Cardiac fibroblast (primary cell): ENCODE measurements at regions not wholly inside any gene's neighbourhood (a gene's known extent, or its start where the extent isn't known, plus 50 kb on each side); places are given as distances from the start of the nearest gene placed in this dataset.

Source experiments
- DNase-seq, 2 donors: peaks; one replicate each; pipeline versions ENCODE4 v3.0.0 to v3.0.0-alpha.2; 2010; ENCODE audit warnings: low read depth in 2 of 2
- H3K4me3 ChIP-seq, 2 donors: replicated peaks in 1 of 2; 1 replicate in 1 of 2; 2 replicates in 1 of 2; pipeline ENCODE4 v1.5.1; 2011; ENCODE audit warnings: low read depth in 2 of 2, low read length in 2 of 2, mild to moderate bottlenecking in 2 of 2, moderate library complexity in 1 of 2
- CTCF ChIP-seq: IDR thresholded peaks from one replicate; pipeline ENCODE4 v1.5.1; 2011; ENCODE audit warnings: low read depth, mild to moderate bottlenecking, low read length, inconsistent platforms

- no peak for TF ChIP-seq CTCF
- DNase-seq: peak in 1 of 2 donors; percentile 25
- H3K4me3 ChIP-seq: no peak overlapping the region
Observed at GRCh38 chr20:41996951-41997350, 378.8 kb upstream of the CHD6 start.

- H3K4me3 ChIP-seq: no peak overlapping the region
- no peak for TF ChIP-seq CTCF
- DNase-seq: no peak
Observed at GRCh38 chr20:41992481-41992880, 374.3 kb upstream of the CHD6 start.

- no peak overlapping the region for H3K4me3 ChIP-seq
- no peak for DNase-seq
- TF ChIP-seq CTCF: no peak
Observed at GRCh38 chr20:41991412-41991811, 373.2 kb upstream of the CHD6 start.

- TF ChIP-seq CTCF: no peak
- H3K4me3 ChIP-seq: no peak overlapping the region
- peak; percentile 0 to 39 for DNase-seq
Observed at GRCh38 chr20:41989935-41990635, 371.9 kb upstream of the CHD6 start.

- no peak for TF ChIP-seq CTCF
- no peak for DNase-seq
- no peak overlapping the region for H3K4me3 ChIP-seq
Observed at GRCh38 chr20:41989039-41989679, 371.0 kb upstream of the CHD6 start.

- no peak for TF ChIP-seq CTCF
- no peak for DNase-seq
- no peak overlapping the region for H3K4me3 ChIP-seq
Observed at GRCh38 chr20:41984031-41984430, 365.9 kb upstream of the CHD6 start.
